Neuronal stem cell (in vitro differentiated cells): ENCODE measurements at regions not wholly inside any gene's neighbourhood (a gene's known extent, or its start where the extent isn't known, plus 50 kb on each side); places are given as distances from the start of the nearest gene placed in this dataset.

Source experiments
- DNase-seq: peaks from one replicate; pipeline ENCODE4 v3.0.0-alpha.2; 2013; ENCODE audit warnings: low spot score
- H2AFZ ChIP-seq: one replicate; pipeline ENCODE4 v1.6.1; 2013; ENCODE audit warnings: mild to moderate bottlenecking, low read length, inconsistent platforms
- H2AK5ac ChIP-seq: 2 replicates; pipeline ENCODE4 v1.6.1; 2013; ENCODE audit warnings: low read depth, mild to moderate bottlenecking, inconsistent platforms, low read length, moderate library complexity, mixed read lengths
- H2BK120ac ChIP-seq: 2 replicates; pipeline ENCODE4 v1.6.1; 2013; ENCODE audit warnings: low read depth, mild to moderate bottlenecking, inconsistent platforms, low read length, moderate library complexity, mixed read lengths
- H2BK12ac ChIP-seq: one replicate; pipeline ENCODE4 v1.6.1; 2013; ENCODE audit warnings: low read length, inconsistent platforms
- H2BK15ac ChIP-seq: 2 replicates; pipeline ENCODE4 v1.6.1; 2013; ENCODE audit warnings: mild to moderate bottlenecking, low read length, inconsistent platforms, mixed read lengths
- H2BK5ac ChIP-seq: one replicate; pipeline ENCODE4 v1.6.1; 2013; ENCODE audit warnings: inconsistent platforms, mild to moderate bottlenecking, low read length, moderate library complexity
- H3K14ac ChIP-seq: one replicate; pipeline ENCODE4 v1.6.1; 2013; ENCODE audit warnings: low read length, inconsistent platforms
- H3K18ac ChIP-seq: 2 replicates; pipeline ENCODE4 v1.6.1; 2013; ENCODE audit warnings: low read length, inconsistent platforms
- H3K23ac ChIP-seq: 2 replicates; pipeline ENCODE4 v1.6.1; 2013; ENCODE audit warnings: low read depth, mild to moderate bottlenecking, mixed read lengths, low read length, inconsistent platforms; ENCODE audit not compliant: poor library complexity
- H3K27ac ChIP-seq: replicated peaks from 3 replicates; pipeline ENCODE4 v1.5.1; 2013; ENCODE audit warnings: low read length, inconsistent platforms
- H3K27me3 ChIP-seq, 3 experiments: 2 replicates each; pipeline ENCODE4 v1.6.1; 2013; ENCODE audit warnings: low read length in 3 of 3, mild to moderate bottlenecking in 2 of 3, inconsistent platforms in 1 of 3, low read depth in 1 of 3, mixed read lengths in 1 of 3, moderate library complexity in 1 of 3; ENCODE audit not compliant: control insufficient read depth in 3 of 3, insufficient read depth in 3 of 3
- H3K36me3 ChIP-seq, 2 donors: replicated peaks in 1 of 2; 2 replicates each; pipeline ENCODE4 v1.6.1; 2013; ENCODE audit warnings: low read length in 2 of 2; ENCODE audit not compliant: control insufficient read depth in 2 of 2, insufficient read depth in 2 of 2
- H3K4ac ChIP-seq: 2 replicates; pipeline ENCODE4 v1.6.1; 2013; ENCODE audit warnings: inconsistent platforms, mild to moderate bottlenecking, low read length, moderate library complexity
- H3K4me1 ChIP-seq, 2 donors: 1 replicate in 1 of 2; 2 replicates in 1 of 2; pipeline ENCODE4 v1.6.1; 2013; ENCODE audit warnings: low read length in 2 of 2, low read depth in 1 of 2; ENCODE audit not compliant: control insufficient read depth in 2 of 2, insufficient read depth in 1 of 2
- H3K4me2 ChIP-seq: one replicate; pipeline ENCODE4 v1.6.1; 2013; ENCODE audit warnings: mild to moderate bottlenecking, low read length, inconsistent platforms; ENCODE audit not compliant: insufficient read depth, poor library complexity, severe bottlenecking
- H3K4me3 ChIP-seq, 2 donors: 2 replicates each; pipeline ENCODE4 v1.5.1; 2013; ENCODE audit warnings: low read length in 2 of 2, mild to moderate bottlenecking in 2 of 2, inconsistent platforms in 1 of 2, moderate library complexity in 1 of 2
- H3K79me1 ChIP-seq: one replicate; pipeline ENCODE4 v1.6.1; 2013; ENCODE audit warnings: low read depth, mild to moderate bottlenecking, inconsistent platforms, low read length, moderate library complexity
- H3K9ac ChIP-seq: one replicate; pipeline ENCODE4 v1.6.1; 2013; ENCODE audit warnings: mild to moderate bottlenecking, low read depth, low read length, inconsistent platforms; ENCODE audit not compliant: poor library complexity
- H3K9me3 ChIP-seq, 2 donors: replicated peaks in 1 of 2; 2 replicates each; pipeline versions ENCODE3 to v1.6.1; 2013; ENCODE audit warnings: low read length in 2 of 2, mild to moderate bottlenecking in 2 of 2, inconsistent platforms in 1 of 2, low read depth in 1 of 2, mixed read lengths in 1 of 2, moderate library complexity in 1 of 2; ENCODE audit not compliant: control insufficient read depth in 2 of 2, insufficient read depth in 1 of 2
- H4K8ac ChIP-seq: one replicate; pipeline ENCODE4 v1.6.1; 2013; ENCODE audit warnings: low read depth, mild to moderate bottlenecking, inconsistent platforms, low read length, moderate library complexity
- H4K91ac ChIP-seq: one replicate; pipeline ENCODE4 v1.6.1; 2013; ENCODE audit warnings: low read length, low read depth, mild to moderate bottlenecking, inconsistent platforms; ENCODE audit not compliant: poor library complexity
- WGBS, 2 donors: extraction: QIAGEN DNeasy Blood & Tissue Kit; methylation state at CpG; one replicate each; pipeline ENCODE4 v1.1.7; 2013; ENCODE audit warnings: missing lambda C conversion rate in 2 of 2, mixed read lengths in 1 of 2; ENCODE audit not compliant: insufficient read length in 2 of 2, insufficient replicate concordance in 1 of 2; ENCODE audit errors: extremely low coverage in 2 of 2; 5-methylcytosine and 5-hydroxymethylcytosine counted together

DNA sequence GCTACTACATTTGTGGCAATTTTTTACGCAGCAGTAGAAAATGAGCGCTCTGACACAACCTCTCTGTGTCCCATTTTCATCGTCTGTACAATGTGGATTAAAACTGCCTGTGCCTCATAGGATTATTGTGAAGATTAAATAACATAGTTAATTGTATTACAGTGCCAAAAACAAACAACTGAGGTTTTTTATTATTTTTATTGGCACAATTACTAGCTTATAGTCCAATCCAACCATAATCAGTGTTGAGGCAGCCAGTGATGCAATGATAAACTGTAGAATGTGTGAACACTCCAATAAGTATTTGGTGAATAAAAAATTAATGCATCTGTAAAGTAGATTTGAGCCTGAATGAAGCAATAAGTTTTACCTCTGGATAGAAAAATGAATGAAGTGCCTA is 588.3 kb downstream of the DNAH5 start:
- Histone ChIP-seq H3K79me1 (no peaks in the 10 kb centered on the region), H2AK5ac (no peak overlapping the region), H2BK120ac (no peak overlapping the region), H3K36me3 (no peaks in the 10 kb centered on the region), H3K4me1 (no peaks in the 10 kb centered on the region), H4K8ac (no peak overlapping the region), H3K9ac (no peak overlapping the region), H4K91ac (no peak overlapping the region), H3K4ac (no peak overlapping the region), H2BK15ac (no peak overlapping the region), H2BK12ac (no peak overlapping the region), H3K4me2 (no peak overlapping the region), H2AFZ (no peak overlapping the region), H3K27ac (no peak overlapping the region), H3K4me3 (no peak overlapping the region), H3K18ac (no peak overlapping the region), H3K9me3 (no peaks in the 10 kb centered on the region), H3K27me3 (no peaks in the 10 kb centered on the region), H3K23ac (no peak overlapping the region), H2BK5ac (no peak overlapping the region), H3K14ac (no peak overlapping the region)
- WGBS, 2 donors: no CpG with 5 or more reads among the region's 3 CpGs
- DNase-seq: no peak

DNA sequence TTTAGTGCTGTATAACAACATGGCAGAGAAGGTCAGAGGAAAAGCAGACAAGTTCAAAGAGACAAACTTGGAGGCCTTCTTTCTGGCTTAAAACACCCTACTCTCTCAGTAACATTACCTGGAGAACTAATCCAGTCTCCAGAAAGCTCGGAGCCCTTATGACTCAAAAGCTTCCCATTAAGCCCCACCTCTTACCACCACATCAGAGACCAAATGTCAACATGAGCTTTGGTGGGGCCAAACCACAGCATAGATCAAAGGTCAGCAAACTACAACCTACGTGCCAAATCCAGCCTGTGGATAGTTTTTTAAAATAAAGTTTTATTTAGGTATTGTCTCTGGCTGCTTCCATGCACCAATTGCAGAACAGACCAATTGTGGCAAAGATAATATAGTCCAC is 589.9 kb downstream of the DNAH5 start:
- no peak overlapping the region for H4K8ac ChIP-seq
- H3K4me2 ChIP-seq: no peak overlapping the region
- H3K14ac ChIP-seq: no peak overlapping the region
- no peaks in the 10 kb centered on the region for H3K9me3 ChIP-seq
- H3K4me1 ChIP-seq: no peaks in the 10 kb centered on the region
- H3K4ac ChIP-seq: no peak overlapping the region
- no peak overlapping the region for H4K91ac ChIP-seq
- no peak overlapping the region for H3K9ac ChIP-seq
- H2BK12ac ChIP-seq: no peak overlapping the region
- WGBS, 2 donors: no CpG with 5 or more reads among the region's 2 CpGs
- no peak overlapping the region for H3K4me3 ChIP-seq
- H3K27me3 ChIP-seq: no peaks in the 10 kb centered on the region
- no peak overlapping the region for H2BK15ac ChIP-seq
- H2BK120ac ChIP-seq: no peak overlapping the region
- H3K23ac ChIP-seq: no peak overlapping the region
- no peak overlapping the region for H2BK5ac ChIP-seq
- H2AFZ ChIP-seq: no peak overlapping the region
- H3K18ac ChIP-seq: no peak overlapping the region
- no peak overlapping the region for H3K27ac ChIP-seq
- no peak overlapping the region for H2AK5ac ChIP-seq
- no peak for DNase-seq
- H3K36me3 ChIP-seq: no peaks in the 10 kb centered on the region
- no peaks in the 10 kb centered on the region for H3K79me1 ChIP-seq

DNA sequence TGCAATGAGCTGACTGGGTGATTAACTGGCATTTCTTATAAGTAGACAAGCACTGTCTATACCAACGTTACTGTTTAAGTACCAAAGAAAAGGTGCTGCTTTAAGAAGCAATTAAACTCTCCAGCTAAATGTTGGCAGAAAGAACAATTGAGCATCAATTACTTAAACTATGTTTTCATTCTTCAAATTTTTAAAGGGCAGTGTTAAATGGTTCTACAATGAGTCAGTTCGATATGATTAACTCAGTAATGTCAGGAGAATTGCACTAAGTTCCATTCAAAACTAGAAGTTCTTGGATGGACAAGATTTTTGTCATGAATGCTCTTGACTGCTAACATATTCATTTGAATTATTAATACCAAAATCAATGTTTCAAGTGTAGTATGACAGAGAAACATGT is 593.7 kb downstream of the DNAH5 start:
- H2BK12ac ChIP-seq: no peak overlapping the region
- H3K4ac ChIP-seq: no peak overlapping the region
- H2AK5ac ChIP-seq: no peak overlapping the region
- no peak overlapping the region for H3K4me3 ChIP-seq
- H4K91ac ChIP-seq: no peak overlapping the region
- no peak overlapping the region for H2BK5ac ChIP-seq
- H2BK15ac ChIP-seq: no peak overlapping the region
- H3K23ac ChIP-seq: no peak overlapping the region
- no peak overlapping the region for H3K9ac ChIP-seq
- H2BK120ac ChIP-seq: no peak overlapping the region
- no peak overlapping the region for H3K14ac ChIP-seq
- H2AFZ ChIP-seq: no peak overlapping the region
- no peak for DNase-seq
- H3K4me1 ChIP-seq: no peaks in the 10 kb centered on the region
- WGBS, 2 donors: no CpG with 5 or more reads among the region's 2 CpGs
- no peaks in the 10 kb centered on the region for H3K79me1 ChIP-seq
- no peak overlapping the region for H3K18ac ChIP-seq
- H3K9me3 ChIP-seq: no peaks in the 10 kb centered on the region
- no peaks in the 10 kb centered on the region for H3K27me3 ChIP-seq
- no peak overlapping the region for H3K27ac ChIP-seq
- H3K36me3 ChIP-seq: no peaks in the 10 kb centered on the region
- no peak overlapping the region for H3K4me2 ChIP-seq
- H4K8ac ChIP-seq: no peak overlapping the region

DNA sequence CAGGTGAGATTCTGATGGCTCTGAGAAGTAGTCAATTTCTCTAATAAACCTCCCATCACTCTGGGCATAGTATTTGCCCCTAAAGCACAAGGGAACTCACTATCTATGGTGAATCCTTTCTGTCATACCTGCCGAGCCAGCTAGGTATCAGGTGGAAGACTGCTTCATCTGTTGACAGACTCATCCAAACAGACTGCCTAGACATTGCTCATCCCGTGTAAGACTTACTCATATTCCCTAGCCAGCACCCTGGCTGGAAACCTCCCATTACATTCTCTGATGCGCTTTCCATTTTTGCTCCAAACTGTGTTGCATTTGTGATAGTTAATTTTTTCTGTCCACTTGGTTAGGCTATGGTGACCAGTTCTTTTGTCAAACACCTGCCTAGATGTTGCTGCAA is 595.9 kb downstream of the DNAH5 start:
- Histone ChIP-seq H4K91ac (no peak overlapping the region), H3K36me3 (no peaks in the 10 kb centered on the region), H3K23ac (no peak overlapping the region), H3K9ac (no peak overlapping the region), H2BK15ac (no peak overlapping the region), H2BK120ac (no peak overlapping the region), H2BK5ac (no peak overlapping the region), H3K4me3 (no peak overlapping the region), H3K4me2 (no peak overlapping the region), H2AFZ (no peak overlapping the region), H2BK12ac (no peak overlapping the region), H3K27ac (no peak overlapping the region), H3K4ac (no peak overlapping the region), H3K4me1 (no peaks in the 10 kb centered on the region), H3K14ac (no peak overlapping the region), H3K27me3 (no peaks in the 10 kb centered on the region), H3K9me3 (no peaks in the 10 kb centered on the region), H4K8ac (no peak overlapping the region), H3K18ac (no peak overlapping the region), H3K79me1 (no peaks in the 10 kb centered on the region), H2AK5ac (no peak overlapping the region)
- no CpG with 5 or more reads among the region's 3 CpGs for WGBS, 2 donors
- no peak for DNase-seq
